ENCODE measurements at regions not wholly inside any gene's neighbourhood (a gene's known extent, or its start where the extent isn't known, plus 50 kb on each side); places are given as distances from the start of the nearest gene placed in this dataset.

DNA sequence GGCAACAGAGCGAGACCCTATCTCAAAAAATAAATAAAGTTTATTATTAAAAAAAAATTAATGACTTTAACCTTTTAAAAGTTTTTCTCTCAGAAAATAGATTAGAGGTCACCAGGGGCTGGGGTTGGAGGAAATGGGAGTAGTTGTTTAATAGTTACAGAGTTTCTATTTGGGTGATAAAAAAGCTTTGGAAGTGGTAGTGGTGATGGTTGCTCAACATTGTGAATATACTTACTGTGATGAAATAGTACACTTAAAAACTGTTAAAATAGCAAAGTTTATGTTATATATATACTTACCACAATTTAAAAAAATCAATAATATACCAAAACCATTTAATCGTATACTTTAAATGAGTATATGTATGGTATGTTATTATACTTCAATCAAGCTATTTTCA, 59.6 kb downstream of the ARL6IP4 start:
- no peak for ATAC-seq
- WGBS (ENCODE audit: low lambda C conversion rate) = 97% methylated on average over 2 of the region's 2 CpGs
- BruUV-seq (replicated peaks) = no TSS peak
- Histone ChIP-seq H3K27me3 (ENCODE audit: control insufficient read depth in 1 of 2, insufficient read depth in 2 of 2, low read length in 2 of 2) (no peaks in the 10 kb centered on the region; a peak in 1 of 5 replicates), H4K20me1 (ENCODE audit: insufficient read depth, low read length) (no peaks in the 10 kb centered on the region), H3K27ac (ENCODE audit: extremely low read length, insufficient read depth, low read length) (no peak overlapping the region), H3K4me2 (ENCODE audit: low read depth, low read length) (no peak overlapping the region), H3K9me3 (ENCODE audit: low read length) (no peaks in the 10 kb centered on the region), H3K4me3 (replicated peaks in 1 of 3; ENCODE audit: insufficient read depth in 1 of 3, low read depth in 2 of 3, low read length in 3 of 3) (no peak overlapping the region), H3K79me2 (ENCODE audit: insufficient read depth, low read length) (no peaks in the 10 kb centered on the region), H3K36me3 (replicated peaks in 1 of 2; ENCODE audit: control insufficient read depth in 1 of 2, insufficient read depth in 2 of 2, low read length in 2 of 2) (no peaks in the 10 kb centered on the region), H3K4me1 (ENCODE audit: insufficient read depth, low read length) (0 out of 2 replicates have a peak, but pooled peaks cover 5% of the 10 kb centered on the region), H3K9ac (ENCODE audit: insufficient read depth, low read depth, low read length) (no peak overlapping the region), H2AFZ (ENCODE audit: low read length) (no peak overlapping the region)
- CTCF ChIA-PET (ENCODE audit: low intra/inter-chr PET ratio, low total read pairs) = no interaction called here
- no peak for DNase-seq (ENCODE audit: low spot score)
- intact Hi-C loops (cut with micrococcal nuclease; ENCODE audit: unreplicated experiment) = loop anchor here (5.0 kb wide), 1 partner anchor 112 kb away; the partner anchor contains the start of gene PITPNM2
- in situ Hi-C loops (cut with HindIII; ENCODE audit: extremely low pct_ligation_motif_present, low pct_unique_long_range_greater_than_20kb) = loop anchor here (5.0 kb wide), 1 partner anchor 192 kb away; the partner anchor contains the start of genes MPHOSPH9 and MTRFR
- no peak for FAIRE-seq
- POLR2A ChIA-PET = no interaction called here
- TF ChIP-seq, protein P1, sequence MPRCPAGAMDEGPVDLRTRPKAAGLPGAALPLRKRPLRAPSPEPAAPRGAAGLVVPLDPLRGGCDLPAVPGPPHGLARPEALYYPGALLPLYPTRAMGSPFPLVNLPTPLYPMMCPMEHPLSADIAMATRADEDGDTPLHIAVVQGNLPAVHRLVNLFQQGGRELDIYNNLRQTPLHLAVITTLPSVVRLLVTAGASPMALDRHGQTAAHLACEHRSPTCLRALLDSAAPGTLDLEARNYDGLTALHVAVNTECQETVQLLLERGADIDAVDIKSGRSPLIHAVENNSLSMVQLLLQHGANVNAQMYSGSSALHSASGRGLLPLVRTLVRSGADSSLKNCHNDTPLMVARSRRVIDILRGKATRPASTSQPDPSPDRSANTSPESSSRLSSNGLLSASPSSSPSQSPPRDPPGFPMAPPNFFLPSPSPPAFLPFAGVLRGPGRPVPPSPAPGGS (CRISPR knock-in tag; IDR thresholded peaks at IDR 0.05) = no peak
- TF ChIP-seq, protein P2, sequence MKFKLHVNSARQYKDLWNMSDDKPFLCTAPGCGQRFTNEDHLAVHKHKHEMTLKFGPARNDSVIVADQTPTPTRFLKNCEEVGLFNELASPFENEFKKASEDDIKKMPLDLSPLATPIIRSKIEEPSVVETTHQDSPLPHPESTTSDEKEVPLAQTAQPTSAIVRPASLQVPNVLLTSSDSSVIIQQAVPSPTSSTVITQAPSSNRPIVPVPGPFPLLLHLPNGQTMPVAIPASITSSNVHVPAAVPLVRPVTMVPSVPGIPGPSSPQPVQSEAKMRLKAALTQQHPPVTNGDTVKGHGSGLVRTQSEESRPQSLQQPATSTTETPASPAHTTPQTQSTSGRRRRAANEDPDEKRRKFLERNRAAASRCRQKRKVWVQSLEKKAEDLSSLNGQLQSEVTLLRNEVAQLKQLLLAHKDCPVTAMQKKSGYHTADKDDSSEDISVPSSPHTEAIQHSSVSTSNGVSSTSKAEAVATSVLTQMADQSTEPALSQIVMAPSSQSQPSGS (CRISPR knock-in tag; IDR thresholded peaks at IDR 0.05) = no peak
- TF ChIP-seq CCDC6 (CRISPR knock-in tag; IDR thresholded peaks at IDR 0.05) = no peak
- TF ChIP-seq JUN (CRISPR knock-in tag; IDR thresholded peaks at IDR 0.05) = no peak
- TF ChIP-seq ZNF225 (CRISPR knock-in tag; IDR thresholded peaks at IDR 0.05) = no peak
- TF ChIP-seq RFXAP (CRISPR knock-in tag; IDR thresholded peaks at IDR 0.05; ENCODE audit: borderline replicate concordance) = no peak
- TF ChIP-seq, protein P3, sequence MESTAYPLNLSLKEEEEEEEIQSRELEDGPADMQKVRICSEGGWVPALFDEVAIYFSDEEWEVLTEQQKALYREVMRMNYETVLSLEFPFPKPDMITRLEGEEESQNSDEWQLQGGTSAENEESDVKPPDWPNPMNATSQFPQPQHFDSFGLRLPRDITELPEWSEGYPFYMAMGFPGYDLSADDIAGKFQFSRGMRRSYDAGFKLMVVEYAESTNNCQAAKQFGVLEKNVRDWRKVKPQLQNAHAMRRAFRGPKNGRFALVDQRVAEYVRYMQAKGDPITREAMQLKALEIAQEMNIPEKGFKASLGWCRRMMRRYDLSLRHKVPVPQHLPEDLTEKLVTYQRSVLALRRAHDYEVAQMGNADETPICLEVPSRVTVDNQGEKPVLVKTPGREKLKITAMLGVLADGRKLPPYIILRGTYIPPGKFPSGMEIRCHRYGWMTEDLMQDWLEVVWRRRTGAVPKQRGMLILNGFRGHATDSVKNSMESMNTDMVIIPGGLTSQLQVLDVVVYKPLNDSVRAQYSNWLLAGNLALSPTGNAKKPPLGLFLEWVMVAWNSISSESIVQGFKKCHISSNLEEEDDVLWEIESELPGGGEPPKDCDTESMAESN (CRISPR knock-in tag; conservative IDR thresholded peaks at IDR 0.05) = no peak
- no peak for TF ChIP-seq SMYD3 (CRISPR knock-in tag; IDR thresholded peaks at IDR 0.05)
- TF ChIP-seq TCF12 (IDR thresholded peaks at IDR 0.05) = no peak
- no peak for TF ChIP-seq TCF12 (CRISPR knock-in tag; IDR thresholded peaks at IDR 0.05)
- no peak for TF ChIP-seq YY1 (IDR thresholded peaks at IDR 0.05; ENCODE audit: insufficient read depth, insufficient replicate concordance, low read depth, low read length)
- TF ChIP-seq, protein P4, sequence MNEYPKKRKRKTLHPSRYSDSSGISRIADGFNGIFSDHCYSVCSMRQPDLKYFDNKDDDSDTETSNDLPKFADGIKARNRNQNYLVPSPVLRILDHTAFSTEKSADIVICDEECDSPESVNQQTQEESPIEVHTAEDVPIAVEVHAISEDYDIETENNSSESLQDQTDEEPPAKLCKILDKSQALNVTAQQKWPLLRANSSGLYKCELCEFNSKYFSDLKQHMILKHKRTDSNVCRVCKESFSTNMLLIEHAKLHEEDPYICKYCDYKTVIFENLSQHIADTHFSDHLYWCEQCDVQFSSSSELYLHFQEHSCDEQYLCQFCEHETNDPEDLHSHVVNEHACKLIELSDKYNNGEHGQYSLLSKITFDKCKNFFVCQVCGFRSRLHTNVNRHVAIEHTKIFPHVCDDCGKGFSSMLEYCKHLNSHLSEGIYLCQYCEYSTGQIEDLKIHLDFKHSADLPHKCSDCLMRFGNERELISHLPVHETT (CRISPR knock-in tag; conservative IDR thresholded peaks at IDR 0.05) = no peak
- TF ChIP-seq TAF15 (IDR thresholded peaks at IDR 0.05; ENCODE audit: low read depth, low read length, poor library complexity, severe bottlenecking) = no peak
- no peak for TF ChIP-seq ZNF3 (CRISPR knock-in tag; IDR thresholded peaks at IDR 0.05)
- TF ChIP-seq, protein P5, sequence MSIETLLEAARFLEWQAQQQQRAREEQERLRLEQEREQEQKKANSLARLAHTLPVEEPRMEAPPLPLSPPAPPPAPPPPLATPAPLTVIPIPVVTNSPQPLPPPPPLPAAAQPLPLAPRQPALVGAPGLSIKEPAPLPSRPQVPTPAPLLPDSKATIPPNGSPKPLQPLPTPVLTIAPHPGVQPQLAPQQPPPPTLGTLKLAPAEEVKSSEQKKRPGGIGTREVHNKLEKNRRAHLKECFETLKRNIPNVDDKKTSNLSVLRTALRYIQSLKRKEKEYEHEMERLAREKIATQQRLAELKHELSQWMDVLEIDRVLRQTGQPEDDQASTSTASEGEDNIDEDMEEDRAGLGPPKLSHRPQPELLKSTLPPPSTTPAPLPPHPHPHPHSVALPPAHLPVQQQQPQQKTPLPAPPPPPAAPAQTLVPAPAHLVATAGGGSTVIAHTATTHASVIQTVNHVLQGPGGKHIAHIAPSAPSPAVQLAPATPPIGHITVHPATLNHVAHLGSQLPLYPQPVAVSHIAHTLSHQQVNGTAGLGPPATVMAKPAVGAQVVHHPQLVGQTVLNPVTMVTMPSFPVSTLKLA (IDR thresholded peaks at IDR 0.05) = no peak
- no peak for TF ChIP-seq ZNF264 (CRISPR knock-in tag; IDR thresholded peaks at IDR 0.05)
- no peak for TF ChIP-seq DR1 (CRISPR knock-in tag; IDR thresholded peaks at IDR 0.05)
- no peak for TF ChIP-seq NFRKB (IDR thresholded peaks at IDR 0.05)
- TF ChIP-seq, protein P6, sequence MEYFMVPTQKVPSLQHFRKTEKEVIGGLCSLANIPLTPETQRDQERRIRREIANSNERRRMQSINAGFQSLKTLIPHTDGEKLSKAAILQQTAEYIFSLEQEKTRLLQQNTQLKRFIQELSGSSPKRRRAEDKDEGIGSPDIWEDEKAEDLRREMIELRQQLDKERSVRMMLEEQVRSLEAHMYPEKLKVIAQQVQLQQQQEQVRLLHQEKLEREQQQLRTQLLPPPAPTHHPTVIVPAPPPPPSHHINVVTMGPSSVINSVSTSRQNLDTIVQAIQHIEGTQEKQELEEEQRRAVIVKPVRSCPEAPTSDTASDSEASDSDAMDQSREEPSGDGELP (IDR thresholded peaks at IDR 0.05; ENCODE audit: borderline replicate concordance, low read depth) = no peak

All from HepG2 (cell line).